SK-N-SH (cell line): ENCODE measurements at regions not wholly inside any gene's neighbourhood (a gene's known extent, or its start where the extent isn't known, plus 50 kb on each side); places are given as distances from the start of the nearest gene placed in this dataset.

Source experiments
- CTCF ChIA-PET: fragments of 300-600, 350-600 bp; formaldehyde crosslinking; extraction: SDS; loops from one replicate; lab custom pipeline; 2021; lab: Yijun Ruan, JAX
- POLR2A ChIA-PET: fragments of 350-600 bp; sonication (Branson Sonifier 250); formaldehyde crosslinking; extraction: SDS; loops from one replicate; lab custom pipeline; 2020; ENCODE audit warnings: antibody characterized with exemption, inconsistent platforms; lab: Yijun Ruan, JAX
- DNase-seq: peaks from one replicate; pipeline ENCODE4 v3.0.0; 2012
- H2AFZ ChIP-seq: fragments of 200-600 bp; sonication (generic); 2 replicates; pipeline ENCODE4 v1.8.1; 2016; ENCODE audit warnings: antibody characterized with exemption, mild to moderate bottlenecking, low read depth
- H3F3A ChIP-seq: fragments of 200-600 bp; sonication (generic); replicated peaks from 2 replicates; pipeline ENCODE3; 2016; ENCODE audit warnings: antibody characterized with exemption, mild to moderate bottlenecking; ENCODE audit not compliant: insufficient read depth
- H3K27ac ChIP-seq, 2 experiments: fragments of 200-500 bp in 1 of 2; fragments of 200-600 bp in 1 of 2; sonication (Bioruptor generic) in 1 of 2; sonication (generic), shearing (Covaris generic) in 1 of 2; 2 replicates each; pipeline versions ENCODE4 v1.5.1 to v1.6.1; 2014 to 2016; ENCODE audit warnings: low read depth in 2 of 2, inconsistent platforms in 1 of 2, low read length in 1 of 2, mild to moderate bottlenecking in 1 of 2, mixed read lengths in 1 of 2
- H3K27me3 ChIP-seq: fragments of 200-600 bp; sonication (generic), shearing (Covaris generic); 2 replicates; pipeline ENCODE4 v1.6.1; 2016; ENCODE audit warnings: mixed run types; ENCODE audit not compliant: insufficient read depth
- H3K36me3 ChIP-seq, 2 experiments: fragments of 200-500 bp in 1 of 2; fragments of 200-600 bp in 1 of 2; sonication (Bioruptor generic) in 1 of 2; sonication (generic) in 1 of 2; replicated peaks in 1 of 2; 2 replicates each; pipeline versions ENCODE3 to v1.5.1; 2014 to 2016; ENCODE audit warnings: low read length in 1 of 2, mild to moderate bottlenecking in 1 of 2; ENCODE audit not compliant: insufficient read depth in 2 of 2, control insufficient read depth in 1 of 2
- H3K4me1 ChIP-seq, 2 experiments: fragments of 200-500 bp in 1 of 2; fragments of 200-600 bp in 1 of 2; sonication (Bioruptor generic) in 1 of 2; sonication (generic), shearing (Covaris generic) in 1 of 2; 2 replicates each; pipeline versions ENCODE4 v1.5.1 to v1.6.1; 2014 to 2016; ENCODE audit warnings: low read depth in 1 of 2, low read length in 1 of 2, mixed run types in 1 of 2; ENCODE audit not compliant: insufficient read depth in 2 of 2, control insufficient read depth in 1 of 2
- H3K4me2 ChIP-seq: fragments of 200-600 bp; sonication (generic), shearing (Covaris generic); 2 replicates; pipeline ENCODE4 v1.6.1; 2017; ENCODE audit warnings: mixed run types
- H3K4me3 ChIP-seq, 2 experiments: fragments of 200-500 bp in 1 of 2; fragments of 200-600 bp in 1 of 2; sonication (Bioruptor generic) in 1 of 2; sonication (generic), shearing (Covaris generic) in 1 of 2; 2 replicates each; pipeline versions ENCODE4 v1.5.1 to v1.8.1; 2014 to 2016; ENCODE audit warnings: low read depth in 2 of 2, inconsistent platforms in 1 of 2, low read length in 1 of 2, mild to moderate bottlenecking in 1 of 2, mixed read lengths in 1 of 2, moderate library complexity in 1 of 2
- H3K79me2 ChIP-seq: fragments of 200-600 bp; sonication (generic); 2 replicates; pipeline ENCODE4 v1.8.1; 2017; ENCODE audit warnings: mild to moderate bottlenecking; ENCODE audit not compliant: insufficient read depth
- H3K9ac ChIP-seq: fragments of 200-600 bp; sonication (generic); 2 replicates; pipeline ENCODE4 v1.6.1; 2017; ENCODE audit warnings: mixed run types
- H3K9me2 ChIP-seq: fragments of 200-600 bp; sonication (generic); 2 replicates; pipeline ENCODE4 v1.6.1; 2017; ENCODE audit warnings: mixed run types
- H3K9me3 ChIP-seq: fragments of 200-600 bp; sonication (generic); 2 replicates; pipeline ENCODE4 v1.6.1; 2017; ENCODE audit warnings: mixed run types, mild to moderate bottlenecking, moderate library complexity
- H4K20me1 ChIP-seq: fragments of 200-600 bp; sonication (generic); 2 replicates; pipeline ENCODE4 v1.6.1; 2017; ENCODE audit warnings: mild to moderate bottlenecking, mixed run types; ENCODE audit not compliant: insufficient read depth
- EZH2phosphoT487 ChIP-seq: fragments of 200-600 bp; sonication (generic); IDR thresholded peaks from 2 replicates; pipeline ENCODE4 v1.6.1; 2017; ENCODE audit warnings: low read depth, mixed run types, mild to moderate bottlenecking, antibody characterized with exemption, moderate library complexity, borderline replicate concordance
- FOSL2 ChIP-seq: IDR thresholded peaks from 2 replicates; pipeline ENCODE4 v1.4.0; 2012; ENCODE audit warnings: low read depth, mild to moderate bottlenecking, moderate library complexity, borderline replicate concordance
- GATA2 ChIP-seq: sonication (generic); formaldehyde crosslinking; IDR thresholded peaks from 2 replicates; pipeline ENCODE4 v1.5.0; 2020; ENCODE audit warnings: mild to moderate bottlenecking, missing genetic modification reagents
- NRF1 ChIP-seq: IDR thresholded peaks from 2 replicates; pipeline ENCODE4 v1.6.1; 2012; ENCODE audit warnings: low read depth, mild to moderate bottlenecking, low read length
- RAD21 ChIP-seq: IDR thresholded peaks from 2 replicates; pipeline ENCODE4 v1.6.1; 2012; ENCODE audit warnings: mild to moderate bottlenecking, low read length
- REST ChIP-seq: IDR thresholded peaks from 2 replicates; pipeline ENCODE4 v1.6.1; 2012; ENCODE audit warnings: mild to moderate bottlenecking, low read depth, low read length, moderate library complexity
- SIN3A ChIP-seq: IDR thresholded peaks from 2 replicates; pipeline ENCODE4 v1.6.1; 2012; ENCODE audit warnings: low read depth, mild to moderate bottlenecking, low read length, moderate library complexity, borderline replicate concordance
- SMC3 ChIP-seq: IDR thresholded peaks from 2 replicates; pipeline ENCODE4 v1.6.1; 2012; ENCODE audit warnings: low read depth, low read length, improper control_type of control experiment
- TAF1 ChIP-seq: IDR thresholded peaks from 2 replicates; pipeline ENCODE4 v1.6.1; 2012; ENCODE audit warnings: low read depth, mild to moderate bottlenecking, low read length, moderate library complexity, borderline replicate concordance
- WGBS: methylation state at CpG from one replicate; pipeline ENCODE4 v1.1.6; 2017; ENCODE audit warnings: low lambda C conversion rate; 5-methylcytosine and 5-hydroxymethylcytosine counted together
- TF ChIP-seq, protein P1 (sequence below): IDR thresholded peaks from 2 replicates; pipeline ENCODE4 v1.4.0; 2012; ENCODE audit warnings: low read depth, borderline replicate concordance

- no peak for DNase-seq
- no peak overlapping the region for H2AFZ ChIP-seq
- H3K4me1 ChIP-seq, result no peaks in the 10 kb centered on the region
- TF ChIP-seq SIN3A (no peak), NRF1 (no peak), FOSL2 (no peak), SMC3 (no peak), RAD21 (no peak), TAF1 (no peak), GATA2 (CRISPR knock-in tag) (no peak), EZH2phosphoT487 (no peak)
- TF ChIP-seq, protein P1, sequence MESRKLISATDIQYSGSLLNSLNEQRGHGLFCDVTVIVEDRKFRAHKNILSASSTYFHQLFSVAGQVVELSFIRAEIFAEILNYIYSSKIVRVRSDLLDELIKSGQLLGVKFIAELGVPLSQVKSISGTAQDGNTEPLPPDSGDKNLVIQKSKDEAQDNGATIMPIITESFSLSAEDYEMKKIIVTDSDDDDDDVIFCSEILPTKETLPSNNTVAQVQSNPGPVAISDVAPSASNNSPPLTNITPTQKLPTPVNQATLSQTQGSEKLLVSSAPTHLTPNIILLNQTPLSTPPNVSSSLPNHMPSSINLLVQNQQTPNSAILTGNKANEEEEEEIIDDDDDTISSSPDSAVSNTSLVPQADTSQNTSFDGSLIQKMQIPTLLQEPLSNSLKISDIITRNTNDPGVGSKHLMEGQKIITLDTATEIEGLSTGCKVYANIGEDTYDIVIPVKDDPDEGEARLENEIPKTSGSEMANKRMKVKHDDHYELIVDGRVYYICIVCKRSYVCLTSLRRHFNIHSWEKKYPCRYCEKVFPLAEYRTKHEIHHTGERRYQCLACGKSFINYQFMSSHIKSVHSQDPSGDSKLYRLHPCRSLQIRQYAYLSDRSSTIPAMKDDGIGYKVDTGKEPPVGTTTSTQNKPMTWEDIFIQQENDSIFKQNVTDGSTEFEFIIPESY, result no peak
- no peaks in the 10 kb centered on the region for H3F3A ChIP-seq
- no peaks in the 10 kb centered on the region for H3K9me3 ChIP-seq
- H3K4me2 ChIP-seq, result no peak overlapping the region
- H3K27ac ChIP-seq, result no peak overlapping the region
- H4K20me1 ChIP-seq, result no peaks in the 10 kb centered on the region
- no peaks in the 10 kb centered on the region for H3K27me3 ChIP-seq
- CTCF ChIA-PET, result no interaction called here
- 45% methylated on average over 4 of the region's 16 CpGs for WGBS
- POLR2A ChIA-PET, result no interaction called here
- no peaks in the 10 kb centered on the region for H3K36me3 ChIP-seq
- H3K79me2 ChIP-seq, result no peaks in the 10 kb centered on the region
- H3K9ac ChIP-seq, result no peak overlapping the region
- H3K4me3 ChIP-seq, result no peak overlapping the region
- H3K9me2 ChIP-seq, result no peaks in the 10 kb centered on the region
Observed at GRCh38 chrX:94045724-94046123, 371.7 kb downstream of the FAM133A start.

DNA sequence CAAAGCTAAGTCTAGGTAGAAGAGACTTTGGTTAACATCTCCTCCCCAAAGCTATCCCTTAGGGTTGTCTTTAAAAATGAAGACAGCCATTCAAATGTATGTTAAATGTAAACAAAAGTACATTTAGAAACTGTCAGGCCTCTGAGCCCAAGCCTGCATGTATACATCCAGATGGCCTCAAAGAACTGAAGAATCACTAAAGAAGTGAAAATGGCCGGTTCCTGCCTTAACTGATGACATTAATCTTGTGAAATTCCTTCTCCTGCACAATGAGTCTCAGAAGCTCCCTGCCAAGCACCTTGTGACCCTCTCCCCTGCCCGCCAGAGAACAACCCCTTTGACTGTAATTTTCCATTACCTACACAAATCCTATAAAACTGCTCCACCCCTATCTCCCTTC, 377.9 kb downstream of the FAM133A start:
- WGBS, result 3% methylated on average over 2 of the region's 2 CpGs
- CTCF ChIA-PET, result interaction anchor here (1.3 kb wide), 1 partner anchor 11 kb away, joined by 3 read pairs; no protein-coding TSS in a partner anchor

More for the DNA sequence above, 377.9 kb downstream of the FAM133A start:
- no peaks in the 10 kb centered on the region for H3K27me3 ChIP-seq
- no peaks in the 10 kb centered on the region for H3F3A ChIP-seq
- H3K9me3 ChIP-seq, result no peaks in the 10 kb centered on the region
- H3K9me2 ChIP-seq, result no peaks in the 10 kb centered on the region
- H3K79me2 ChIP-seq, result no peaks in the 10 kb centered on the region
- no peak overlapping the region for H3K27ac ChIP-seq
- no peak overlapping the region for H3K4me3 ChIP-seq
- no peaks in the 10 kb centered on the region for H3K36me3 ChIP-seq
- no peak for DNase-seq
- H3K4me1 ChIP-seq, result no peaks in the 10 kb centered on the region
- no peaks in the 10 kb centered on the region for H4K20me1 ChIP-seq
- no peak for TF ChIP-seq REST
- no peak for TF ChIP-seq NRF1
- H3K4me2 ChIP-seq, result no peak overlapping the region
- no peak overlapping the region for H2AFZ ChIP-seq
- POLR2A ChIA-PET, result no interaction called here
- no peak overlapping the region for H3K9ac ChIP-seq
